Peyer's patch (tissue), 4 donors: ENCODE measurements at regions not wholly inside any gene's neighbourhood (a gene's known extent, or its start where the extent isn't known, plus 50 kb on each side); places are given as distances from the start of the nearest gene placed in this dataset.

ENCODE experiments used
- POLR2A ChIP-seq, 2 donors: fragments of 450-650 bp; IDR thresholded peaks; one replicate each; pipeline ENCODE4 v1.5.1; 2017; ENCODE audit warnings: antibody characterized with exemption in 2 of 2, mild to moderate bottlenecking in 2 of 2, moderate library complexity in 2 of 2
- TF ChIP-seq, protein P1 (sequence below), 6 experiments: fragments of 450-650 bp in 4 of 6; fragments of 200-600 bp in 2 of 6; sonication (generic) in 1 of 6; IDR thresholded peaks; one replicate each; pipeline ENCODE4 v1.5.1; 2017 to 2019; ENCODE audit warnings: antibody characterized with exemption in 6 of 6, mild to moderate bottlenecking in 3 of 6, moderate library complexity in 1 of 6

DNA sequence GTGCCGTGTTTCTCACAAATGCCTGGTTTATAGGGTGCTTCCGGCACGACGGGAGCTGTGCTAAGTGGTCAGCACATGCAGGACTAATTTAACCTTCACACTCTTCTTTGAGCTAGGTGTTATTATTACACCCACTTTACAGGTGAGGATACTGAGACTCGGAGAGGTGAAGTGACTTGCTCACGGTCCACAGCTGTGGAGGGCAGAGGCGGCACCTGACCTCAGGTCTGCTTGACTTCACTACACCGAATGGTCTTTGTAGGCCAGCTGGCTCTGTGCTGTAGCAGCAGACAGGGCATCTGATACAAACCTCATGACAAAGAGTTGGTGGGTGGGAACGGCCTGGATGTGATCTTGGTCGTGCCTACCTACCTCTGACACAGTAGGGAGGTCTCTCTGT is 102.0 kb upstream of the BOD1 start:
- no peak for TF ChIP-seq POLR2A (IDR thresholded peaks at IDR 0.05)
- TF ChIP-seq, protein P1, sequence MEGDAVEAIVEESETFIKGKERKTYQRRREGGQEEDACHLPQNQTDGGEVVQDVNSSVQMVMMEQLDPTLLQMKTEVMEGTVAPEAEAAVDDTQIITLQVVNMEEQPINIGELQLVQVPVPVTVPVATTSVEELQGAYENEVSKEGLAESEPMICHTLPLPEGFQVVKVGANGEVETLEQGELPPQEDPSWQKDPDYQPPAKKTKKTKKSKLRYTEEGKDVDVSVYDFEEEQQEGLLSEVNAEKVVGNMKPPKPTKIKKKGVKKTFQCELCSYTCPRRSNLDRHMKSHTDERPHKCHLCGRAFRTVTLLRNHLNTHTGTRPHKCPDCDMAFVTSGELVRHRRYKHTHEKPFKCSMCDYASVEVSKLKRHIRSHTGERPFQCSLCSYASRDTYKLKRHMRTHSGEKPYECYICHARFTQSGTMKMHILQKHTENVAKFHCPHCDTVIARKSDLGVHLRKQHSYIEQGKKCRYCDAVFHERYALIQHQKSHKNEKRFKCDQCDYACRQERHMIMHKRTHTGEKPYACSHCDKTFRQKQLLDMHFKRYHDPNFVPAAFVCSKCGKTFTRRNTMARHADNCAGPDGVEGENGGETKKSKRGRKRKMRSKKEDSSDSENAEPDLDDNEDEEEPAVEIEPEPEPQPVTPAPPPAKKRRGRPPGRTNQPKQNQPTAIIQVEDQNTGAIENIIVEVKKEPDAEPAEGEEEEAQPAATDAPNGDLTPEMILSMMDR (IDR thresholded peaks at IDR 0.05), result no peak
